GM12878 (cell line): ENCODE measurements at regions not wholly inside any gene's neighbourhood (a gene's known extent, or its start where the extent isn't known, plus 50 kb on each side); places are given as distances from the start of the nearest gene placed in this dataset.

Source experiments
- ATAC-seq: fragments of 200-7000 bp; cut with Tn5 transposase; 3 replicates; pipeline ENCODE4 v1.9.1; 2020; ENCODE audit warnings: mild to moderate bottlenecking, moderate library complexity
- BruUV-seq: library from RNA; stranded (reverse); fragments of 400-500 nt; replicated peaks from 2 replicates; lab custom pipeline; 2021; lab: Mats Ljungman, UMichigan
- CTCF ChIA-PET: fragments of 300-600 bp; sonication (Branson Sonifier 250); formaldehyde crosslinking; extraction: SDS; loops from one replicate; lab custom pipeline; 2021; ENCODE audit warnings: inconsistent platforms; lab: Yijun Ruan, JAX
- POLR2A ChIA-PET: fragments of 350-600 bp; formaldehyde crosslinking; extraction: SDS; loops from one replicate; lab custom pipeline; 2021; ENCODE audit warnings: inconsistent platforms; lab: Charles Lee
- RAD21 ChIA-PET: fragments of 300-600 bp; sonication (Branson Sonifier 250); formaldehyde crosslinking; loops from one replicate; lab custom pipeline; 2023; ENCODE audit warnings: antibody characterized with exemption; ENCODE audit not compliant: unreplicated experiment; lab: Charles Lee
- SMC1A ChIA-PET: fragments of 300-600 bp; sonication (Branson Sonifier 250); formaldehyde crosslinking; loops from one replicate; lab custom pipeline; 2023; ENCODE audit not compliant: unreplicated experiment, uncharacterized antibody; lab: Charles Lee
- DNase-seq: peaks from one replicate; pipeline ENCODE4 v3.0.0-alpha.2; 2011; ENCODE audit warnings: low read depth, low spot score
- FAIRE-seq: peaks from 3 replicates; lab custom pipeline; 2011; peaks lifted over from hg19 to GRCh38; lab: Jason Lieb, UNC
- H2AFZ ChIP-seq: 2 replicates; pipeline ENCODE4 v1.6.0; 2011; ENCODE audit warnings: low read depth, low read length, control low read depth; ENCODE audit not compliant: control insufficient read depth
- H3K27ac ChIP-seq: 2 replicates; pipeline ENCODE4 v1.5.1; 2011; ENCODE audit warnings: control low read depth; ENCODE audit not compliant: control insufficient read depth, insufficient read depth
- H3K27me3 ChIP-seq, 2 experiments: replicated peaks in 1 of 2; 2 replicates each; pipeline versions ENCODE4 v1.6.0 to v1.6.1; 2011; ENCODE audit warnings: low read length in 1 of 2; ENCODE audit not compliant: control insufficient read depth in 2 of 2, insufficient read depth in 2 of 2
- H3K36me3 ChIP-seq, 2 experiments: 2 replicates each; pipeline ENCODE4 v1.5.1; 2011; ENCODE audit warnings: low read length in 1 of 2; ENCODE audit not compliant: control insufficient read depth in 2 of 2, insufficient read depth in 2 of 2
- H3K4me1 ChIP-seq: 2 replicates; pipeline ENCODE4 v1.6.1; 2011; ENCODE audit warnings: mild to moderate bottlenecking, low read length, moderate library complexity, mixed read lengths; ENCODE audit not compliant: control insufficient read depth, insufficient read depth
- H3K4me2 ChIP-seq: 2 replicates; pipeline ENCODE4 v1.6.0; 2011; ENCODE audit warnings: control low read depth; ENCODE audit not compliant: control insufficient read depth, insufficient read depth
- H3K4me3 ChIP-seq: fragments of 200-600 bp; sonication (generic); 2 replicates; pipeline ENCODE4 v1.5.1; 2016
- H3K79me2 ChIP-seq: 2 replicates; pipeline ENCODE4 v1.6.0; 2011; ENCODE audit warnings: low read length; ENCODE audit not compliant: control insufficient read depth, insufficient read depth
- H3K9ac ChIP-seq: 2 replicates; pipeline ENCODE4 v1.8.0; 2011; ENCODE audit warnings: low read length, control low read depth, mixed read lengths; ENCODE audit not compliant: control insufficient read depth, insufficient read depth
- H3K9me3 ChIP-seq: replicated peaks from 3 replicates; pipeline ENCODE4 v1.5.1; 2011; ENCODE audit warnings: mild to moderate bottlenecking, low read length; ENCODE audit not compliant: control insufficient read depth, insufficient read depth
- H4K20me1 ChIP-seq: 2 replicates; pipeline ENCODE4 v1.6.0; 2011; ENCODE audit not compliant: control insufficient read depth, insufficient read depth
- BHLHE40 ChIP-seq, 2 experiments: fragments of 450-650 bp in 1 of 2; IDR thresholded peaks; 2 replicates each; pipeline ENCODE4 v1.6.1; 2011 to 2017; ENCODE audit warnings: low read depth in 2 of 2, borderline replicate concordance in 1 of 2, improper control_type of control experiment in 1 of 2, low read length in 1 of 2, mild to moderate bottlenecking in 1 of 2
- CEBPB ChIP-seq, 2 experiments: fragments of 150-350 bp in 1 of 2; IDR thresholded peaks; 2 replicates each; pipeline ENCODE4 v1.6.1; 2012 to 2014; ENCODE audit warnings: low read depth in 2 of 2, low read length in 2 of 2, borderline replicate concordance in 1 of 2, inconsistent platforms in 1 of 2
- CHD4 ChIP-seq: fragments of 200-600 bp; sonication (generic); IDR thresholded peaks from 2 replicates; pipeline ENCODE4 v1.6.1; 2016; ENCODE audit warnings: mild to moderate bottlenecking
- CREB1 ChIP-seq: IDR thresholded peaks from 2 replicates; pipeline ENCODE4 v1.6.1; 2012; ENCODE audit warnings: low read depth, mild to moderate bottlenecking, inconsistent platforms
- DPF2 ChIP-seq: fragments of 450-650 bp; IDR thresholded peaks from 2 replicates; pipeline ENCODE4 v1.6.1; 2017; ENCODE audit warnings: mild to moderate bottlenecking
- KDM1A ChIP-seq: fragments of 200-600 bp; sonication (generic); IDR thresholded peaks from 2 replicates; pipeline ENCODE4 v1.6.1; 2016; ENCODE audit warnings: borderline replicate concordance
- NR2C2 ChIP-seq: IDR thresholded peaks from 2 replicates; pipeline ENCODE4 v1.6.1; 2011; ENCODE audit warnings: borderline replicate concordance, low read depth; ENCODE audit not compliant: control insufficient read depth, insufficient read length
- RCOR1 ChIP-seq: conservative IDR thresholded peaks from 2 replicates; pipeline ENCODE4 v1.6.1; 2012; ENCODE audit warnings: low read depth, low read length, improper control_type of control experiment
- SMAD1 ChIP-seq: fragments of 450-650 bp; IDR thresholded peaks from 2 replicates; pipeline ENCODE4 v1.6.1; 2018; ENCODE audit warnings: mild to moderate bottlenecking, low read depth; ENCODE audit not compliant: partially characterized antibody
- SUZ12 ChIP-seq: fragments of 200-600 bp; sonication (generic); IDR thresholded peaks from one replicate; pipeline ENCODE4 v1.6.1; 2018; ENCODE audit warnings: antibody characterized with exemption, mild to moderate bottlenecking; ENCODE audit not compliant: unreplicated experiment
- YBX1 ChIP-seq: fragments of 450-650 bp; IDR thresholded peaks from 2 replicates; pipeline ENCODE4 v1.6.1; 2016; ENCODE audit warnings: antibody characterized with exemption
- YY1 ChIP-seq: IDR thresholded peaks from 2 replicates; pipeline ENCODE4 v1.6.1; 2011; ENCODE audit warnings: low read depth, mild to moderate bottlenecking, low read length
- ZNF207 ChIP-seq: fragments of 450-650 bp; IDR thresholded peaks from 2 replicates; pipeline ENCODE4 v1.6.1; 2014; ENCODE audit warnings: antibody characterized with exemption, mild to moderate bottlenecking, borderline replicate concordance
- ZZZ3 ChIP-seq: IDR thresholded peaks from 2 replicates; pipeline ENCODE4 v1.6.1; 2011; ENCODE audit warnings: low read depth; ENCODE audit not compliant: control insufficient read depth, insufficient read length
- WGBS: methylation state at CpG from one replicate; pipeline ENCODE4 v1.1.6; 2016; ENCODE audit warnings: low lambda C conversion rate; ENCODE audit not compliant: insufficient replicate concordance, insufficient coverage; ENCODE audit errors: missing lambda C conversion rate; 5-methylcytosine and 5-hydroxymethylcytosine counted together
- in situ Hi-C: fragments of 300-500 bp; cut with MboI; formaldehyde crosslinking; loops from 9 replicates; pipeline ENCODE4 v1.14.3; 2018; ENCODE audit warnings: mixed read lengths
- intact Hi-C: fragments of 100-400 bp; cut with micrococcal nuclease; formaldehyde crosslinking; loops from one replicate; pipeline ENCODE4 v1.14.2; 2022; ENCODE audit not compliant: unreplicated experiment
- TF ChIP-seq, protein P1 (sequence below): IDR thresholded peaks from 2 replicates; pipeline ENCODE4 v1.6.1; 2012; ENCODE audit warnings: low read depth, low read length, improper control_type of control experiment
- TF ChIP-seq, protein P2 (sequence below): fragments of 450-650 bp; IDR thresholded peaks from 2 replicates; pipeline ENCODE4 v1.6.1; 2016; ENCODE audit warnings: mild to moderate bottlenecking
- TF ChIP-seq, protein P3 (sequence below): fragments of 150-350 bp; IDR thresholded peaks from 2 replicates; pipeline ENCODE4 v1.6.1; 2016; ENCODE audit warnings: low read depth, low read length
- TF ChIP-seq, protein P4 (sequence below): IDR thresholded peaks from 2 replicates; pipeline ENCODE4 v1.6.1; 2012; ENCODE audit warnings: low read depth, low read length, improper control_type of control experiment

DNA sequence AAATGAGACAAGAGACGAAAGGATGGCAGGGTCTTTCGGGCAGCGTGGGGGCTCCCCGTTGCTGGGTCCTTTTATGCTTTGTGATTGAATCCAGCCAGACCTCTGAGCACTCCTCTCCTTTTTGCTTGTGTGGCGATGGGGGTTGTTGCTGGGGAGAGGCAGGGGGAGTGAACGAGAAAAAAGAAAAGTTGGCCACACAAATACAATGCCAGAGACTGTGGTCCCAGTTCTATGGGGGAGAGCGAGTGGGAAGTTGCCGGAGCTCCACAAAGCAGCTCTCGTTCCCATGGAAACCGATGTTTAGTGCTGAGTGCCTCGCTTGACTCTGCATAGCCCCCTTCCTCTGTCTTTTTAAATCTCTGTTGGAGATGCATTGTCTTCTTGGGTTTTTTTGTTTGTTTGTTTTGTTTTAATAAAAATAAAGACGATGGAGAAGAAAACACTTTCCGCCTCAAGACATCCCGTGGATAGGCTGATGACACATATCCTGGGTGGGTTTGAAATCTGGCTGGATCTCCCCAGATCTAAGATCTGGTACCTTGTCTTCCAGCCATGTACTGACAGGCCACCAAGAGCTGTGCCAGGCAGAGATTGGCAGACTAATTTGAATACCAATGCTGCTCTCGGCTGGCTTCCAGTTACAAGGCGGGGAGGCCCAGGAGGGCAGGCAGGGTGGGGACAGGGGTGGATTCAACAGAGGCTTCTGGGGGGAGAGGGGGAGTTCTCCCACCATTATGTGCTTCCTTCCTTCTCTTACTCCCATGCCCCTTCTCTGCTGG lies 529.3 kb downstream of the QKI start:
- BruUV-seq = no TSS peak
- ChIA-PET RAD21 (no interaction called here), CTCF (no interaction called here), SMC1A (interaction anchor here (1.3 kb wide), 1 partner anchor 16 kb away, joined by 4 read pairs; no protein-coding TSS in a partner anchor), POLR2A (no interaction called here)
- Histone ChIP-seq H2AFZ (no peak overlapping the region), H3K79me2 (no peaks in the 10 kb centered on the region), H3K9me3 (no peaks in the 10 kb centered on the region), H4K20me1 (no peaks in the 10 kb centered on the region), H3K4me3 (no peak overlapping the region), H3K4me2 (no peak overlapping the region), H3K9ac (no peak overlapping the region), H3K36me3 (no peaks in the 10 kb centered on the region), H3K4me1 (no peaks in the 10 kb centered on the region), H3K27me3 (no peaks in the 10 kb centered on the region), H3K27ac (no peak overlapping the region)
- intact Hi-C loops = no loop called here
- in situ Hi-C loops = no loop called here
- ATAC-seq = no peak
- DNase-seq = no peak
- 27% methylated on average over 16 of the region's 16 CpGs for WGBS
- FAIRE-seq = no peak
- TF ChIP-seq CEBPB (IDR thresholded peaks at IDR 0.05; ENCODE audit: borderline replicate concordance in 1 of 2, low read depth in 2 of 2, low read length in 2 of 2) (no peak), ZZZ3 (no peak), DPF2 (no peak), YY1 (no peak), KDM1A (no peak), SMAD1 (no peak), ZNF207 (no peak), CHD4 (no peak), NR2C2 (no peak), YBX1 (no peak), BHLHE40 (IDR thresholded peaks at IDR 0.05; ENCODE audit: borderline replicate concordance in 1 of 2, low read depth in 2 of 2, low read length in 1 of 2) (no peak), CREB1 (no peak), SUZ12 (no peak), RCOR1 (no peak)
- TF ChIP-seq, protein P1, sequence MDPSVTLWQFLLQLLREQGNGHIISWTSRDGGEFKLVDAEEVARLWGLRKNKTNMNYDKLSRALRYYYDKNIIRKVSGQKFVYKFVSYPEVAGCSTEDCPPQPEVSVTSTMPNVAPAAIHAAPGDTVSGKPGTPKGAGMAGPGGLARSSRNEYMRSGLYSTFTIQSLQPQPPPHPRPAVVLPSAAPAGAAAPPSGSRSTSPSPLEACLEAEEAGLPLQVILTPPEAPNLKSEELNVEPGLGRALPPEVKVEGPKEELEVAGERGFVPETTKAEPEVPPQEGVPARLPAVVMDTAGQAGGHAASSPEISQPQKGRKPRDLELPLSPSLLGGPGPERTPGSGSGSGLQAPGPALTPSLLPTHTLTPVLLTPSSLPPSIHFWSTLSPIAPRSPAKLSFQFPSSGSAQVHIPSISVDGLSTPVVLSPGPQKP = no peak
- TF ChIP-seq, protein P2, sequence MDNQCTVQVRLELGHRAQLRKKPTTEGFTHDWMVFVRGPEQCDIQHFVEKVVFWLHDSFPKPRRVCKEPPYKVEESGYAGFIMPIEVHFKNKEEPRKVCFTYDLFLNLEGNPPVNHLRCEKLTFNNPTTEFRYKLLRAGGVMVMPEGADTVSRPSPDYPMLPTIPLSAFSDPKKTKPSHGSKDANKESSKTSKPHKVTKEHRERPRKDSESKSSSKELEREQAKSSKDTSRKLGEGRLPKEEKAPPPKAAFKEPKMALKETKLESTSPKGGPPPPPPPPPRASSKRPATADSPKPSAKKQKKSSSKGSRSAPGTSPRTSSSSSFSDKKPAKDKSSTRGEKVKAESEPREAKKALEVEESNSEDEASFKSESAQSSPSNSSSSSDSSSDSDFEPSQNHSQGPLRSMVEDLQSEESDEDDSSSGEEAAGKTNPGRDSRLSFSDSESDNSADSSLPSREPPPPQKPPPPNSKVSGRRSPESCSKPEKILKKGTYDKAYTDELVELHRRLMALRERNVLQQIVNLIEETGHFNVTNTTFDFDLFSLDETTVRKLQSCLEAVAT = no peak
- TF ChIP-seq, protein P3, sequence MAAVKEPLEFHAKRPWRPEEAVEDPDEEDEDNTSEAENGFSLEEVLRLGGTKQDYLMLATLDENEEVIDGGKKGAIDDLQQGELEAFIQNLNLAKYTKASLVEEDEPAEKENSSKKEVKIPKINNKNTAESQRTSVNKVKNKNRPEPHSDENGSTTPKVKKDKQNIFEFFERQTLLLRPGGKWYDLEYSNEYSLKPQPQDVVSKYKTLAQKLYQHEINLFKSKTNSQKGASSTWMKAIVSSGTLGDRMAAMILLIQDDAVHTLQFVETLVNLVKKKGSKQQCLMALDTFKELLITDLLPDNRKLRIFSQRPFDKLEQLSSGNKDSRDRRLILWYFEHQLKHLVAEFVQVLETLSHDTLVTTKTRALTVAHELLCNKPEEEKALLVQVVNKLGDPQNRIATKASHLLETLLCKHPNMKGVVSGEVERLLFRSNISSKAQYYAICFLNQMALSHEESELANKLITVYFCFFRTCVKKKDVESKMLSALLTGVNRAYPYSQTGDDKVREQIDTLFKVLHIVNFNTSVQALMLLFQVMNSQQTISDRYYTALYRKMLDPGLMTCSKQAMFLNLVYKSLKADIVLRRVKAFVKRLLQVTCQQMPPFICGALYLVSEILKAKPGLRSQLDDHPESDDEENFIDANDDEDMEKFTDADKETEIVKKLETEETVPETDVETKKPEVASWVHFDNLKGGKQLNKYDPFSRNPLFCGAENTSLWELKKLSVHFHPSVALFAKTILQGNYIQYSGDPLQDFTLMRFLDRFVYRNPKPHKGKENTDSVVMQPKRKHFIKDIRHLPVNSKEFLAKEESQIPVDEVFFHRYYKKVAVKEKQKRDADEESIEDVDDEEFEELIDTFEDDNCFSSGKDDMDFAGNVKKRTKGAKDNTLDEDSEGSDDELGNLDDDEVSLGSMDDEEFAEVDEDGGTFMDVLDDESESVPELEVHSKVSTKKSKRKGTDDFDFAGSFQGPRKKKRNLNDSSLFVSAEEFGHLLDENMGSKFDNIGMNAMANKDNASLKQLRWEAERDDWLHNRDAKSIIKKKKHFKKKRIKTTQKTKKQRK = no peak
- TF ChIP-seq, protein P4, sequence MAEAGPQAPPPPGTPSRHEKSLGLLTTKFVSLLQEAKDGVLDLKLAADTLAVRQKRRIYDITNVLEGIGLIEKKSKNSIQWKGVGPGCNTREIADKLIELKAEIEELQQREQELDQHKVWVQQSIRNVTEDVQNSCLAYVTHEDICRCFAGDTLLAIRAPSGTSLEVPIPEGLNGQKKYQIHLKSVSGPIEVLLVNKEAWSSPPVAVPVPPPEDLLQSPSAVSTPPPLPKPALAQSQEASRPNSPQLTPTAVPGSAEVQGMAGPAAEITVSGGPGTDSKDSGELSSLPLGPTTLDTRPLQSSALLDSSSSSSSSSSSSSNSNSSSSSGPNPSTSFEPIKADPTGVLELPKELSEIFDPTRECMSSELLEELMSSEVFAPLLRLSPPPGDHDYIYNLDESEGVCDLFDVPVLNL = no peak
